K562 (cell line): ENCODE measurements at regions not wholly inside any gene's neighbourhood (a gene's known extent, or its start where the extent isn't known, plus 50 kb on each side); places are given as distances from the start of the nearest gene placed in this dataset.

Source experiments
- ARID4B ChIP-seq: sonication (generic); formaldehyde crosslinking; IDR thresholded peaks from 2 replicates; pipeline ENCODE4 v1.8.0; 2022; ENCODE audit warnings: mild to moderate bottlenecking, missing genetic modification reagents
- BRCA1 ChIP-seq, 2 experiments: fragments of 450-650 bp in 1 of 2; sonication (generic) in 1 of 2; formaldehyde crosslinking in 1 of 2; IDR thresholded peaks; 2 replicates each; pipeline versions ENCODE4 v1.5.0 to v1.6.1; 2017 to 2020; ENCODE audit warnings: mild to moderate bottlenecking in 1 of 2, missing genetic modification reagents in 1 of 2
- EGR1 ChIP-seq: fragments of 450-650 bp; conservative IDR thresholded peaks from 2 replicates; pipeline ENCODE4 v1.6.1; 2017; ENCODE audit warnings: mild to moderate bottlenecking
- HOXB6 ChIP-seq: fragments of 250-450 bp; sonication (Bioruptor Pico); IDR thresholded peaks from 2 replicates; pipeline ENCODE4 v1.5.1; 2022; ENCODE audit warnings: mild to moderate bottlenecking, borderline replicate concordance
- IRF2 ChIP-seq: sonication (generic); formaldehyde crosslinking; IDR thresholded peaks from 2 replicates; pipeline ENCODE4 v1.8.1; 2022; ENCODE audit warnings: mild to moderate bottlenecking, missing genetic modification reagents
- POLR2A ChIP-seq: fragments of 450-650 bp; conservative IDR thresholded peaks from 2 replicates; pipeline ENCODE4 v1.6.1; 2016
- RNF2 ChIP-seq: sonication (generic); IDR thresholded peaks from 2 replicates; pipeline ENCODE4 v1.6.1; 2016
- SMAD2 ChIP-seq: fragments of 150-350 bp; IDR thresholded peaks from 2 replicates; pipeline ENCODE4 v1.6.1; 2014; ENCODE audit warnings: low read depth, mild to moderate bottlenecking, low read length
- TEAD4 ChIP-seq, 2 experiments: sonication (generic) in 1 of 2; formaldehyde crosslinking in 1 of 2; IDR thresholded peaks; 2 replicates each; pipeline versions ENCODE4 v1.6.1 to v1.8.0; 2012 to 2022; ENCODE audit warnings: borderline replicate concordance in 1 of 2, inconsistent platforms in 1 of 2, low read length in 1 of 2, mild to moderate bottlenecking in 1 of 2, missing genetic modification reagents in 1 of 2
- XRCC5 ChIP-seq: fragments of 200-400 bp; formaldehyde crosslinking; IDR thresholded peaks from 2 replicates; pipeline ENCODE4 v1.6.1; 2017; ENCODE audit warnings: low read depth, mild to moderate bottlenecking, low read length
- ZNF354B ChIP-seq: fragments of 250-450 bp; sonication (Bioruptor Pico); IDR thresholded peaks from 2 replicates; pipeline ENCODE4 v1.4.0; 2020
- ZNF398 ChIP-seq: fragments of 250-450 bp; sonication (Bioruptor Pico); IDR thresholded peaks from 2 replicates; pipeline ENCODE4 v1.8.0; 2021; ENCODE audit warnings: moderate library complexity, mild to moderate bottlenecking, inconsistent platforms

GRCh38 chr10:111543854-111544253 lies 467.0 kb downstream of the ADRA2A start:
- TF ChIP-seq IRF2 (CRISPR knock-in tag) (no peak), SMAD2 (no peak), XRCC5 (no peak), BRCA1 (IDR thresholded peaks at IDR 0.05) (no peak), BRCA1 (CRISPR knock-in tag; IDR thresholded peaks at IDR 0.05) (no peak), RNF2 (no peak), TEAD4 (IDR thresholded peaks at IDR 0.05; ENCODE audit: low read length) (no peak), TEAD4 (CRISPR knock-in tag; IDR thresholded peaks at IDR 0.05; ENCODE audit: borderline replicate concordance) (no peak), EGR1 (no peak), ZNF354B (CRISPR knock-in tag) (no peak), POLR2A (no peak), HOXB6 (no peak), ARID4B (no peak), ZNF398 (CRISPR knock-in tag) (no peak)
